HCT116 (cell line): ENCODE measurements at regions not wholly inside any gene's neighbourhood (a gene's known extent, or its start where the extent isn't known, plus 50 kb on each side); places are given as distances from the start of the nearest gene placed in this dataset.
"Not testable (repeated sequence)": the region's sequence is repeated elsewhere in the genome, so short reads cannot be mapped to it uniquely, and the experiment has no call there.

Experiments used
- ATAC-seq: fragments of 200-7000 bp; cut with Tn5 transposase; 2 replicates; pipeline ENCODE4 v1.9.1; 2020; ENCODE audit warnings: mild to moderate bottlenecking, moderate library complexity
- BruUV-seq: library from RNA; stranded (reverse); fragments of 400-500 nt; replicated peaks from 2 replicates; lab custom pipeline; 2021; lab: Mats Ljungman, UMichigan
- CTCF ChIA-PET: fragments of 300-600 bp; sonication (Branson Sonifier 250); formaldehyde crosslinking; loops from one replicate; lab custom pipeline; 2021; ENCODE audit warnings: antibody characterized with exemption; lab: Charles Lee
- POLR2A ChIA-PET: fragments of 300-600, 350-600 bp; sonication (Branson Sonifier 250); formaldehyde crosslinking; loops from one replicate; lab custom pipeline; 2021; ENCODE audit warnings: antibody characterized with exemption; lab: Charles Lee
- RAD21 ChIA-PET, 2 experiments: fragments of 300-600 bp; sonication (Branson Sonifier 250); formaldehyde crosslinking; loops; one replicate each; lab custom pipeline; 2023; ENCODE audit warnings: low total read pairs in 2 of 2; ENCODE audit not compliant: uncharacterized antibody in 2 of 2, unreplicated experiment in 2 of 2, low non-redundant PET in 1 of 2; lab: Charles Lee
- DNase-seq: peaks from one replicate; pipeline ENCODE4 v3.0.0-alpha.2; 2010; ENCODE audit warnings: low read depth, low spot score
- H2AFZ ChIP-seq: fragments of 200-600 bp; shearing (Covaris generic), sonication (generic); 2 replicates; pipeline ENCODE4 v1.6.1; 2017; ENCODE audit warnings: low read depth, mixed run types, mixed read lengths, antibody characterized with exemption, low read length; ENCODE audit not compliant: poor library complexity, severe bottlenecking
- H3K27ac ChIP-seq: 2 replicates; pipeline ENCODE4 v1.5.1; 2012; ENCODE audit warnings: low read depth, low read length
- H3K27me3 ChIP-seq: fragments of 200-600 bp; sonication (generic); 2 replicates; pipeline ENCODE4 v1.6.1; 2016; ENCODE audit warnings: mixed run types, low read length, mixed read lengths; ENCODE audit not compliant: insufficient read depth
- H3K36me3 ChIP-seq, 2 experiments: fragments of 200-500 bp in 1 of 2; fragments of 200-600 bp in 1 of 2; sonication (Bioruptor generic) in 1 of 2; sonication (generic) in 1 of 2; 2 replicates each; pipeline versions ENCODE4 v1.5.1 to v1.6.1; 2014 to 2016; ENCODE audit warnings: low read length in 2 of 2, inconsistent platforms in 1 of 2, mixed read lengths in 1 of 2, mixed run types in 1 of 2; ENCODE audit not compliant: insufficient read depth in 2 of 2, control insufficient read depth in 1 of 2
- H3K4me1 ChIP-seq, 2 experiments: fragments of 200-600 bp in 1 of 2; sonication (generic) in 1 of 2; 2 replicates each; pipeline versions ENCODE4 v1.5.1 to v1.6.1; 2012 to 2017; ENCODE audit warnings: low read length in 2 of 2, inconsistent platforms in 1 of 2, mild to moderate bottlenecking in 1 of 2, mixed read lengths in 1 of 2, mixed run types in 1 of 2, moderate library complexity in 1 of 2; ENCODE audit not compliant: insufficient read depth in 2 of 2, control insufficient read depth in 1 of 2
- H3K4me2 ChIP-seq: fragments of 200-600 bp; sonication (generic); 2 replicates; pipeline ENCODE4 v1.6.1; 2017; ENCODE audit warnings: mixed run types, low read length, mixed read lengths
- H3K4me3 ChIP-seq, 2 experiments: fragments of 200-600 bp in 1 of 2; sonication (generic) in 1 of 2; replicated peaks in 1 of 2; 2 replicates each; pipeline ENCODE4 v1.5.1; 2011 to 2016; ENCODE audit warnings: low read length in 2 of 2, control low read depth in 1 of 2, low read depth in 1 of 2, mild to moderate bottlenecking in 1 of 2, mixed read lengths in 1 of 2, mixed run types in 1 of 2
- H3K79me2 ChIP-seq: fragments of 200-600 bp; sonication (generic); 2 replicates; pipeline ENCODE4 v1.6.1; 2017; ENCODE audit warnings: mild to moderate bottlenecking, mixed run types, low read length, moderate library complexity, mixed read lengths; ENCODE audit not compliant: insufficient read depth
- H3K9ac ChIP-seq: fragments of 200-600 bp; sonication (generic); 2 replicates; pipeline ENCODE4 v1.6.1; 2016; ENCODE audit warnings: low read length, mixed read lengths
- H3K9me2 ChIP-seq: fragments of 200-600 bp; sonication (generic), shearing (Covaris generic); 2 replicates; pipeline ENCODE4 v1.6.1; 2017; ENCODE audit warnings: mixed run types, mild to moderate bottlenecking, moderate library complexity; ENCODE audit not compliant: insufficient read depth
- H3K9me3 ChIP-seq, 2 experiments: fragments of 200-500 bp in 1 of 2; fragments of 200-600 bp in 1 of 2; sonication (Bioruptor generic) in 1 of 2; sonication (generic) in 1 of 2; 2 replicates each; pipeline ENCODE4 v1.6.1; 2014 to 2017; ENCODE audit warnings: low read length in 2 of 2, mixed read lengths in 2 of 2, inconsistent platforms in 1 of 2, low read depth in 1 of 2, mild to moderate bottlenecking in 1 of 2, mixed run types in 1 of 2, moderate library complexity in 1 of 2; ENCODE audit not compliant: control insufficient read depth in 1 of 2, insufficient read depth in 1 of 2
- H4K20me1 ChIP-seq: fragments of 200-600 bp; sonication (generic), shearing (Covaris generic); 2 replicates; pipeline ENCODE4 v1.6.1; 2017; ENCODE audit warnings: mixed run types, mild to moderate bottlenecking, moderate library complexity; ENCODE audit not compliant: insufficient read depth
- RAD21 ChIP-seq: IDR thresholded peaks from 2 replicates; pipeline ENCODE4 v1.6.1; 2012; ENCODE audit warnings: low read depth, mild to moderate bottlenecking
- intact Hi-C: fragments of 100-400 bp; cut with micrococcal nuclease; formaldehyde crosslinking; loops from 2 replicates; pipeline ENCODE4 v1.10.0; 2022
- TF ChIP-seq, protein P1 (sequence below), 3 experiments: fragments of 200-600 bp in 1 of 3; sonication (generic) in 1 of 3; IDR thresholded peaks in 2 of 3; conservative IDR thresholded peaks in 1 of 3; 2 replicates each; pipeline ENCODE4 v1.5.1; 2012 to 2017; ENCODE audit warnings: low read depth in 2 of 3, low read length in 2 of 3, antibody characterized with exemption in 1 of 3, borderline replicate concordance in 1 of 3, control low read depth in 1 of 3, mild to moderate bottlenecking in 1 of 3, mixed read lengths in 1 of 3, mixed run types in 1 of 3, moderate library complexity in 1 of 3; ENCODE audit not compliant: insufficient read depth in 1 of 3

DNA sequence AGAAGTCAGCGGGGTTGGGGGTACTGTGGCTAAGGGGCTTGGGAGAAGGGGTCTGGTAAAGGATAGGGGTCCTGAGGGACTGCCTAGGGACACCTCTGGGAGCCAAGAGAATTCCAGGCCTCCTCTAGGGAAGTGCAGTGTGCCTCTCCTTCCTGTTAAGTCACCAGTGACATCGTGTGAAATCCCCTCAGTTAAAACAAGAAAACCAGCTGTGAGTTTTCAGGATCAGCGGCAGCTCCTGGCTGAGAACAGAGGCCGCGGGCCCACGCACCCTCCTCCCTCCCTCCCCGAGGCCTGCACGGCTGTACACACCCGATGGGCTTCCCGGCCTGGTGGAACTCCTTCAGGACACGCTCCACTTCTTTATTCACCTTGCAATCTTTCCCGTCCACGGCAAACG, 5400.0 kb upstream of the TPTE start:
- H3K4me1 ChIP-seq, H3K36me3 ChIP-seq, intact Hi-C loops, H3K9me2 ChIP-seq, H3K9me3 ChIP-seq, H3K79me2 ChIP-seq, DNase-seq, CTCF ChIA-PET, BruUV-seq, H3K27me3 ChIP-seq, H3K4me3 ChIP-seq, ATAC-seq, H2AFZ ChIP-seq, RAD21 ChIA-PET, POLR2A ChIA-PET, H3K4me2 ChIP-seq, H3K27ac ChIP-seq, H3K9ac ChIP-seq, H4K20me1 ChIP-seq: not testable (repeated sequence)

DNA sequence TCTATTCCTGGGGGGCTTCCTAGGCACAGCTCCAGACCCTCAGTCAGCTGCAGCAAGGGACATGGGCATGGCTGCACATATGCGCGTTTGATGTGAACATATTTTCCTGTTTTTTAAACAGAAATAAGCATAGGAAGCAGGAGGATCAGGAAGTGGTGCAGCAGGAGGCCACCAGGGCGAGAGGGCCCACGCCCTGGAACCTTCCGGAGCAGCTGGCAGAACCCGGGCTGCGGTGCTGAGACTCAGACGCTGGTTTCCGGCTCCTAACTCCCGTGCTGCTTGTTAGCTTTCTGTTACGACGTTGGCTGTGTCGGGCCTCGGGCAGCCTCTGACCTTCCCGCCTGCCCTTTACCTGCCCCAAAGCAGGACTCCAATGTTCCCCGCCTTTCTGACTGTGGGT, 5399.5 kb upstream of the TPTE start:
- H3K9me2 ChIP-seq, H3K4me3 ChIP-seq, CTCF ChIA-PET, intact Hi-C loops, ATAC-seq, H3K4me2 ChIP-seq, BruUV-seq, RAD21 ChIA-PET, H3K79me2 ChIP-seq, DNase-seq, H2AFZ ChIP-seq, H3K27me3 ChIP-seq, H3K9ac ChIP-seq, H3K36me3 ChIP-seq, H4K20me1 ChIP-seq, H3K27ac ChIP-seq, H3K4me1 ChIP-seq, POLR2A ChIA-PET, H3K9me3 ChIP-seq: not testable (repeated sequence)

DNA sequence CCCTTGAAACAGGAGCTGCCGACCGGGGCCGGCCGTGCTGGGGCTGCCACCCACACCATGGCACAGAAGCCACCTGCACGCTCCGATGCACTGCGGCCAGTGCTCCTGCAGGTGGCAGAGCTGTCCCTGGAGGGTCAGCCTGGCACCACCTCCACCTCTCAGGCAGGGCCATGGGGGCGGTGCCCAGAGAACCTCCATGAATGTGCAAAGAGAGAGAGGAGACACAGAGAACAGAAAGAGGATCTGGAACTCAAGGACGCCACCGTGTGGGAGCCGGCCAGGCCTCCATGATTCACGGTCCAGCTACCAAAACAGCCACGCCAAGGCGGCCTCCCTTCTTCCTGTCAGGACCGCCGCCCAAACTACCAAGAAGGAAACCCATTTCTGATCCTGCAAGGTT, 5397.7 kb upstream of the TPTE start:
- H3K4me2 ChIP-seq, H3K4me3 ChIP-seq, H4K20me1 ChIP-seq, CTCF ChIA-PET, H3K27me3 ChIP-seq, RAD21 ChIA-PET, H3K9ac ChIP-seq, H3K27ac ChIP-seq, POLR2A ChIA-PET, H3K9me3 ChIP-seq, BruUV-seq, H3K36me3 ChIP-seq, H3K9me2 ChIP-seq, H3K79me2 ChIP-seq, intact Hi-C loops, H3K4me1 ChIP-seq, DNase-seq, H2AFZ ChIP-seq: not testable (repeated sequence)
- ATAC-seq = peak; percentile 80
- TF ChIP-seq RAD21 = peak; percentile 34
- TF ChIP-seq, protein P1, sequence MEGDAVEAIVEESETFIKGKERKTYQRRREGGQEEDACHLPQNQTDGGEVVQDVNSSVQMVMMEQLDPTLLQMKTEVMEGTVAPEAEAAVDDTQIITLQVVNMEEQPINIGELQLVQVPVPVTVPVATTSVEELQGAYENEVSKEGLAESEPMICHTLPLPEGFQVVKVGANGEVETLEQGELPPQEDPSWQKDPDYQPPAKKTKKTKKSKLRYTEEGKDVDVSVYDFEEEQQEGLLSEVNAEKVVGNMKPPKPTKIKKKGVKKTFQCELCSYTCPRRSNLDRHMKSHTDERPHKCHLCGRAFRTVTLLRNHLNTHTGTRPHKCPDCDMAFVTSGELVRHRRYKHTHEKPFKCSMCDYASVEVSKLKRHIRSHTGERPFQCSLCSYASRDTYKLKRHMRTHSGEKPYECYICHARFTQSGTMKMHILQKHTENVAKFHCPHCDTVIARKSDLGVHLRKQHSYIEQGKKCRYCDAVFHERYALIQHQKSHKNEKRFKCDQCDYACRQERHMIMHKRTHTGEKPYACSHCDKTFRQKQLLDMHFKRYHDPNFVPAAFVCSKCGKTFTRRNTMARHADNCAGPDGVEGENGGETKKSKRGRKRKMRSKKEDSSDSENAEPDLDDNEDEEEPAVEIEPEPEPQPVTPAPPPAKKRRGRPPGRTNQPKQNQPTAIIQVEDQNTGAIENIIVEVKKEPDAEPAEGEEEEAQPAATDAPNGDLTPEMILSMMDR (IDR thresholded peaks at IDR 0.05 in 2 of 3, conservative IDR thresholded peaks at IDR 0.05 in 1 of 3; ENCODE audit: borderline replicate concordance in 1 of 3, insufficient read depth in 1 of 3, low read depth in 2 of 3, low read length in 2 of 3) = peak; percentile 15 to 42 (median 33); a peak in 5 of 6 replicates
